HPDE6-E6E7 (cell line): ENCODE measurements at regions not wholly inside any gene's neighbourhood (a gene's known extent, or its start where the extent isn't known, plus 50 kb on each side); places are given as distances from the start of the nearest gene placed in this dataset.

Source experiments
- DNase-seq: peaks from one replicate; pipeline ENCODE4 v3.0.0; 2011; ENCODE audit warnings: missing footprints; ENCODE audit errors: extremely low spot score

GRCh38 chr1:116262207-116262994 is 110.6 kb upstream of the ATP1A1 start:
- DNase-seq = no peak

GRCh38 chr1:116262995-116263385 is 110.1 kb upstream of the ATP1A1 start:
- DNase-seq = no peak

GRCh38 chr1:116265931-116266863 is 106.8 kb upstream of the ATP1A1 start:
- no peak for DNase-seq

- DNase-seq = no peak
Measured at GRCh38 chr1:116266864-116267212, 106.2 kb upstream of the ATP1A1 start.

GRCh38 chr1:116268211-116268610 is 104.8 kb upstream of the ATP1A1 start:
- DNase-seq = peak; percentile 75

GRCh38 chr1:116270316-116271057 is 102.6 kb upstream of the ATP1A1 start:
- DNase-seq = no peak

- DNase-seq = no peak
Measured at GRCh38 chr1:116273042-116273783, 99.8 kb upstream of the ATP1A1 start.

GRCh38 chr1:116276532-116276931 is 96.5 kb upstream of the ATP1A1 start:
- no peak for DNase-seq

GRCh38 chr1:116277840-116278540 is 95.1 kb upstream of the ATP1A1 start:
- DNase-seq = no peak

GRCh38 chr1:116278541-116278866 is 94.5 kb upstream of the ATP1A1 start:
- no peak for DNase-seq

GRCh38 chr1:116279715-116280114 is 93.3 kb upstream of the ATP1A1 start:
- no peak for DNase-seq

GRCh38 chr1:116284819-116285390 is 88.1 kb upstream of the ATP1A1 start:
- DNase-seq = no peak

GRCh38 chr1:116286541-116286971 is 86.5 kb upstream of the ATP1A1 start:
- no peak for DNase-seq

GRCh38 chr1:116287341-116288200 is 85.5 kb upstream of the ATP1A1 start:
- DNase-seq = no peak

GRCh38 chr1:116288201-116288598 is 84.8 kb upstream of the ATP1A1 start:
- DNase-seq = no peak

GRCh38 chr1:116289193-116289592 is 83.9 kb upstream of the ATP1A1 start:
- no peak for DNase-seq

- DNase-seq = peak; percentile 65
Measured at GRCh38 chr1:116290085-116290705, 82.8 kb upstream of the ATP1A1 start.

GRCh38 chr1:116291024-116291423 is 82.0 kb upstream of the ATP1A1 start:
- no peak for DNase-seq
